ENCODE measurements at regions not wholly inside any gene's neighbourhood (a gene's known extent, or its start where the extent isn't known, plus 50 kb on each side); places are given as distances from the start of the nearest gene placed in this dataset.

GRCh38 chr11:42243385-42243784 lies 783.9 kb upstream of the LRRC4C start:
- intact Hi-C loops (cut with DNase I) = no loop called here
- WGBS = 69% methylated on average over 2 of the region's 2 CpGs
- TF ChIP-seq CTCF (IDR thresholded peaks at IDR 0.05) (no peak), EP300 (IDR thresholded peaks at IDR 0.05) (no peak), POLR2AphosphoS5 (IDR thresholded peaks at IDR 0.05) (no peak), POLR2A (IDR thresholded peaks at IDR 0.05; ENCODE audit: low read depth) (no peak)
- no peaks in the 10 kb centered on the region for H3K27me3 ChIP-seq
- H3K9me3 ChIP-seq = no peaks in the 10 kb centered on the region
- no peak overlapping the region for H3K27ac ChIP-seq (replicated peaks in 1 of 4)
- DNase-seq (ENCODE audit: extremely low spot score) = no peak
- no peak overlapping the region for H3K4me3 ChIP-seq
- peaks cover 0 to 19% (median 13%) of the 10 kb centered on the region in 4 donors for H3K4me1 ChIP-seq
- no peaks in the 10 kb centered on the region for H3K36me3 ChIP-seq

GRCh38 chr11:42244376-42244775 lies 784.9 kb upstream of the LRRC4C start:
- 90% methylated on average over 1 of the region's 1 CpG for WGBS

GRCh38 chr11:42249401-42249800 lies 789.9 kb upstream of the LRRC4C start:
- intact Hi-C loops (cut with DNase I) = no loop called here

More at GRCh38 chr11:42244376-42244775, 784.9 kb upstream of the LRRC4C start:
- no peaks in the 10 kb centered on the region for H3K9me3 ChIP-seq
- no peak for TF ChIP-seq EP300 (IDR thresholded peaks at IDR 0.05)
- TF ChIP-seq POLR2A (IDR thresholded peaks at IDR 0.05; ENCODE audit: low read depth) = no peak
- TF ChIP-seq POLR2AphosphoS5 (IDR thresholded peaks at IDR 0.05) = no peak
- TF ChIP-seq CTCF (IDR thresholded peaks at IDR 0.05) = no peak
- no peak overlapping the region for H3K4me3 ChIP-seq
- peaks cover 0 to 12% (median 7%) of the 10 kb centered on the region in 4 donors for H3K4me1 ChIP-seq
- no peak for DNase-seq (ENCODE audit: extremely low spot score)
- H3K27me3 ChIP-seq = no peaks in the 10 kb centered on the region
- intact Hi-C loops (cut with DNase I) = no loop called here
- H3K36me3 ChIP-seq = no peaks in the 10 kb centered on the region
- no peak overlapping the region for H3K27ac ChIP-seq (replicated peaks in 1 of 4)

GRCh38 chr11:42249956-42250355 lies 790.5 kb upstream of the LRRC4C start:
- Histone ChIP-seq H3K36me3 (no peaks in the 10 kb centered on the region), H3K27ac (replicated peaks in 1 of 4) (no peak overlapping the region), H3K27me3 (no peaks in the 10 kb centered on the region), H3K4me1 (no peaks in the 10 kb centered on the region), H3K4me3 (no peak overlapping the region), H3K9me3 (no peaks in the 10 kb centered on the region)
- DNase-seq (ENCODE audit: extremely low spot score) = no peak
- TF ChIP-seq POLR2A (IDR thresholded peaks at IDR 0.05; ENCODE audit: low read depth) = no peak
- no peak for TF ChIP-seq EP300 (IDR thresholded peaks at IDR 0.05)
- no peak for TF ChIP-seq POLR2AphosphoS5 (IDR thresholded peaks at IDR 0.05)
- TF ChIP-seq CTCF (IDR thresholded peaks at IDR 0.05) = no peak
- intact Hi-C loops (cut with DNase I) = no loop called here
- 75% methylated on average over 2 of the region's 2 CpGs for WGBS

More at GRCh38 chr11:42249401-42249800, 789.9 kb upstream of the LRRC4C start:
- no peaks in the 10 kb centered on the region for H3K36me3 ChIP-seq
- H3K27me3 ChIP-seq = no peaks in the 10 kb centered on the region
- WGBS = 74% methylated on average over 4 of the region's 4 CpGs
- no peak overlapping the region for H3K27ac ChIP-seq (replicated peaks in 1 of 4)
- H3K9me3 ChIP-seq = no peaks in the 10 kb centered on the region
- TF ChIP-seq EP300 (IDR thresholded peaks at IDR 0.05) (no peak), POLR2A (IDR thresholded peaks at IDR 0.05; ENCODE audit: low read depth) (no peak), CTCF (IDR thresholded peaks at IDR 0.05) (no peak), POLR2AphosphoS5 (IDR thresholded peaks at IDR 0.05) (no peak)
- no peak overlapping the region for H3K4me3 ChIP-seq
- DNase-seq (ENCODE audit: extremely low spot score) = no peak
- no peaks in the 10 kb centered on the region for H3K4me1 ChIP-seq

- no peaks in the 10 kb centered on the region for H3K36me3 ChIP-seq
- DNase-seq (ENCODE audit: extremely low spot score) = no peak
- no peaks in the 10 kb centered on the region for H3K4me1 ChIP-seq
- TF ChIP-seq POLR2AphosphoS5 (IDR thresholded peaks at IDR 0.05) (no peak), EP300 (IDR thresholded peaks at IDR 0.05) (no peak), POLR2A (IDR thresholded peaks at IDR 0.05; ENCODE audit: low read depth) (no peak), CTCF (IDR thresholded peaks at IDR 0.05) (no peak)
- H3K9me3 ChIP-seq = no peaks in the 10 kb centered on the region
- 52% methylated on average over 2 of the region's 2 CpGs for WGBS
- intact Hi-C loops (cut with DNase I) = no loop called here
- no peak overlapping the region for H3K4me3 ChIP-seq
- no peak overlapping the region for H3K27ac ChIP-seq (replicated peaks in 1 of 4)
- no peaks in the 10 kb centered on the region for H3K27me3 ChIP-seq
These were observed 792.5 kb upstream of the LRRC4C start for GRCh38 chr11:42251984-42252383.

Measured in esophagus muscularis mucosa (tissue), 4 donors.